CMK (cell line): ENCODE measurements at regions not wholly inside any gene's neighbourhood (a gene's known extent, or its start where the extent isn't known, plus 50 kb on each side); places are given as distances from the start of the nearest gene placed in this dataset.

Source experiments
- DNase-seq: peaks from one replicate; pipeline ENCODE4 v3.0.0-alpha.2; 2010; ENCODE audit warnings: low read depth

DNA sequence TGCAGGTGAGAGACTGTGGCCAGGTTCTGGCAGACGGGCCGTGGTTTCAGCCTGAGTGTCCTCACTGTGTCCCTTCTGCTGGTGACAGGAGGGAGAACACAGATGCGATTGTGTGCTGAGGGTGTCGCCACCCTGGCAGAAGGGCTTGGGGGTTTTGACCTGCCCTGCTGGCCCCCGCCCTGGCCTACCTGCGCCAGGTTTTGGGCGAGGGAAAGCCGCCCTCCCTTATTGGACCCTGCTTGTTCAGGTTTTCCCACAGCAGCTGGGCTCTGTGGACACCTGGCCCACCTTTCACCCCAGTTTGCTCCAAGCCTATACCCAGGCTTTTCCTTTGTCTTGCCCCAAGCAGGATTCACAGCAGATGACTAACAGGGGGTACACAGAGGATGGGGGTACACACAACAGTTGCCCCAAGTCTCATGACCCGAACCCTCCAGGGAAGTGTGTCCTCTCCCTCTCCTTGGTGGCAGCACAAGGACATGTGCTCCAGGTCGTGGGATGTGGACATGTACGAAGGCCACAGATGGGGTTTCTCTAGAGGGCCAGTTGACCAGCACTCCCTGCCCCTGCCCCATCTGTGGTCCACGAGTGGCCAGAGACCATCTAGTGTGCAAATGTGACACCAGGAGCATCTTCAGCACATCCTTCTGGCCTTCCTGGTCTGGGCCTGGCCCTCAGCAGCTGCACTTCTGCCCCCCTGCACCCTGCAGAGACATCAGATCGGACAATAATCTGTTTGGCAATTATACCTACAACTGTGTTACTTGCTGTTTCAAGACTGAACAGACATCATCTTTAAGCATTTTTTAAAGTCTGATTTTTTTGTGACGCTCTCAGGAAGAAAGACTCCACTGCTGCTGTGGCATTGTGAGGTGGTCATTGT, 265.8 kb upstream of the IRX4 start:
- DNase-seq = no peak

DNA sequence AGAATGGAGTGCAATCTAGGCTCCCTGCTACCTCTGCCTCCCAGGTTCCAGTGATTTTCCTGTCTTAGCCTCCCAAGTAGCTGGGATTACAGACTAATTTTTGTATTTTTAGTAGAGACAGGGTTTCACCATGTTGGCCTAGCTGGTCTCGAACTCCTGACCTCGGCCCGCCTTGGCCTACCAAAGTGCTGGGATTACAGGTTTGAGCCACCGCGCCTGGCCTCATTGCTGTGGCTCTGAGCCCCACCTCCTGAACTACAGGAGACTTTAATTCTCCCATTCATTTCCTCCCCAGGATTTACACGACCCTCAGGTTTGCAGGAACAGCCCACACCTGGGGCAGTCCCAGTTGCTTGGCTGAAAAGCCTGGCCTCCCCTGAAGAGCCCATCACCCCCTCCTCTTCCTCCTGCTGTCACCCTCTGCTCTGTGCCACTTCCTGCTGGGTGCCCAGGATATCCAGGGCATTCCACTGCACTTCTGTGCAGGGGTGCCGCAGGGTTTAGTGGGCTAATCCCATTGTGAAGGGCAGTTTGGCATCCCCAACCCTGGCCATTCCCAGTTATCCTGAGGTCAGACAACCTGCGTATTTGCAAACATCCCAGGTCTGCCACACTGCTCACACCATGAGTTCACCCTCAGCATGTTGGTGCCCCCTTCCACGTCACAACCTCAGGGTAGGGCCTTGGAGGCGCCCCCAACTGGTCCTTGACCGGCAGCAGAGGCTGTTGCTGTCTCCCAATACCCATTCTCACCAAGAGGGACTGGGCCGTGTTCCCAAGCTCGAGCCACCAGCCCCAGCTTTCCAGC, 265.0 kb upstream of the IRX4 start:
- DNase-seq = no peak

DNA sequence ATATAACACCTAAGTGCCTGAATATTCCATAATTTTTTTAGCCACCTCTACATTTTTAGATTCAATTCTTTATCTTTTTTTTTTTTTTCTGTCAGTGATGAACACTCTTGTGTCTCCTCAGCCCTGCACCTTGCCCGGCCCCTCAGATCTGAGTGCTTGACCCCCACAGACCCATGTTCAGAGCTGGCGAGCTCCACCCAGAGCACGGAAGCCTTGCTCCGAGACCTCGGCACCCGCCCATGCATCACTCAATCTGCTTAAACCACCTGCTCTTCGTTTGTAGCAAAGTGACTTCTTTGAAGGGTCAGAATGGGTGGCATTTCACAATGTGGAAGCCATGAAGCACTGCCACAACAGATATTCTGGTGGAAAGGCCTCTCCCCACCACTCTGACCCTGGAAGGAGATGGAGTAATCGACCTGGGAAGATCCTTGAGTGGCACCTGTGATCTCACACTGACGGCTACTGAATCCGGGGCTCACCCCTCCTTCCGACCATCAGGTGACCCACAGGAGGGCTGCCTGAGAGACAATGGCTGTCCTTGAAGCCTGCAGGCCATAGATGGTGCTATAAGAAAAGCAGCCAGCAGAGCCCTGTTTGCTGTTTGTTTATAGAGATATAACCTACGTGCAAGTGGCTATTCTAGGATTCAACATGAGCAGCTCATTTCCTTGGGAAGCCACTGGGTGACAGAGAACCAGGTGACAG, 261.1 kb upstream of the IRX4 start:
- DNase-seq = no peak

DNA sequence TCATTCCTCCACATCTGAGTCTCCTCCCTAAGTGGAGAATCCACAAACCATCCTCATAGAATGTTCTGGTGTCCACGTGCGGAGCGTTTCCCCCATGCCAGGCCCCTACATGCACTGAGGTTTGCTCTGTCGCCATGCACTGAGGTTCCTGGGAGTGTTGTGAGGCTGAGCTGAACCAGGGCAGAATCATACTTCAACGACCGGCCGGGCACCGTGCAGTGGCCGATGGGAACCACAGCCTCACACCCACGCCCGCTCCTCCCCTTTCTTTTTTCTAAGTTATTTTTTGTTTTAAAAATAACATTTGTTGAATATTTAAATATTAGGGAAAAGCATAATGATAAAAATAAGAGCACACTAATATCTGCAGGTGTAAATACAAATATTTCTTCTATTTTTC, 260.4 kb upstream of the IRX4 start:
- no peak for DNase-seq

DNA sequence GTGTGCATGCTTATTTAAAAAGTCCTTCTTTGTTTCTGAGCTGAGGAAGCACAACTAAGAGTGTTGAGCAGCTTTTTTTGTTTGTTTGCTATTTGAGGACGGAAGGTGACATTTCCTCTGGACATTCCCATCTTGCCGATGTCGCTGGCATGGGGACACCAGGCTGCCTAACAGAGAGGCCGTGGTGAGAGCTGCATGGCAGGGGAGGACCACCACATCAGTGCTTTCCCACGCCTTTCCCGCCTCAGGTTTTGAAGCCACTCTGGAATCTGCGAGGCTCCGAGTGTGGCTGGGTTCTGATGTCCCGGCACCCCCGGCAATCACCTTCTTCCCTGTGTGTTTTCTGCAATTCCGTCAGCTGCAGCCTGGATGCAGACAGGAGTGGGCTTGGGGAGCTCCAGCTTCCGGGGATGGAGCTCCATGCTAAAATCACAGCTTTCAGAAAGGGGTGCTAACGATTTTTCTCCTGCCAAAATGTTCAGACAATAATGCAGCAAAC, 259.8 kb upstream of the IRX4 start:
- no peak for DNase-seq

DNA sequence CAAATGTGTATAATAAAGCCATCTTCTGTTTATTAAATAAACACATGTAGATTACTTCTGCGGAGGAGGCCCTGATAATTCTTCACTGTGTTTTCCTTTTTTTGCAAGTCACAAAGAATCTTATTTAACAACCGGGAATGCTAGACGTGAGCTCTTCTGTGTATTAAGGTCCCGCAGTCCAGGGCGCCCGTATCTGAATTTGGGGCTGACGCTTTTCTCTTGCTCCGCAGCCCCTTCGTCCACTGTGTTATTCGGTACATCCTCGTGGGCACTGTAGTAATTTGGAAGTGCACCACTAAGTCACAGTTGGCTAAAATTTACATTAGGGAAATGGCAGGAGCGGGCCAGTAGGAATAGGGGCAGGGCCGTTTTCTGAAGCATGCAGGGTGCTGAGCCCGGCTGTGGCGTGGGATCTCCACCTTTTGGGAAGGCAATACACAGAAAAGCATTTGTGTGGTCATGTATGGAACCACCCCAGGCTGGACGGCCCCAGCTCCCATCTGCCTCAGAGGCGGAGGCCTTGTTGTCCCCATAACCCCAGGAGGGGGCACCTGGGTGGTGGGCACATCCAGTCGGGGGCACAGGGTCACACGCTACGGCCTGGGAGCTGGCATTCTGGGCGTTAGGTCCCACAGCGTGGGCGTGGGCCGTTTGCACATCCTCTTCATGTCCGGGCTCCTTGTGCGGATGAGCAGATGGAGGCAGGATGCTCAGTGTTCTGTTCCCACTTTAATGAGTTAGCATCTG, 258.7 kb upstream of the IRX4 start:
- DNase-seq = no peak

DNA sequence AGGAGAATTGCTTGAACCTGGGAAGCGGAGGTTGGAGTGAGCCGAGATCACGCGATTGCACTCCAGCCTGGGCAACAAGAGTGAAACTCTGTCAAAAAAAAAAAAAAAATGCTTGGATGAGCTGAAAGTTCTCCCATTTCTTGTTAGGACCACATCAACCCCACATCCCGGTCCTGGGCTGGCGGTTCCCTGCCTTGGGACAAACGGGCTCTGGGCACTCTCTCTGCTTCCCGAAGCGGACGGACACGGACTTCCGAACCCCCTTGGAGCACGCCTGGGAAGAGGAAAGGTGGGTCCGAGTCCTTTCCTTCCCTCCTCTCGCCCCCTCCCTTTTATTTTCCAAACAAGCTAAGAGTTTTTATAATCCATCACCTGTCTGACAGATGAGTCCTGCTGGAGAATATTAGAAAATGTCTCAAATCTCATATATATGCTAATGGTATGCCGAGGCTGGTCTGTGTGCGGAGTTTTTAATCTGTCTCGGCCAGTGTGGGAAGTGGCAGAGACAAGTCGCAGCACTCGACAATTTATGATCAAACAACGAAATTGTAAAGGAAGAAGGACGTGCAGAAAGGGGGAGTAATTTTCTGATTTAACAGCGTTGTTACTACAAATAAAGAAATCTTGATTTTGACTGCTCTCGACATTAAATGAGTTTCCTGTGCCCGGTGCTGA, 257.9 kb upstream of the IRX4 start:
- DNase-seq = no peak

DNA sequence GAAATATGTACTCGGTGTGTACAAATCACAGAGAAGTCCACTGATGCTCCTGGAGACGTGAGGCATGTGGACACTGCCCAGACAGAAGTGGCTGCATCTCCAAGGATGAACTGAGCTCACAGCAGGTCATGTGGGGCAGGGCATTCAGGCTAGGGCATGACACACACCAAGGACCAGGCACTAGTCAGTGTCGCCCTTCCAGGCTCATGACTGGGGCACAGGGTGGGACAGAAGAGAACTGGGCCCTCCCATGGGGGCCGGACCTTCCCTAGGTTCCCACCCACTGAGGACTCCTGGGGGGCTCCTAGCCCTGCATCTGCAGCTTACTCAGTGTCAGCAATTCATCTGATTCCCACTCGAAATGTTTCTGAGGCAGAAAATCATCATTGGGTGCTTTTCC, 256.8 kb upstream of the IRX4 start:
- DNase-seq = no peak

DNA sequence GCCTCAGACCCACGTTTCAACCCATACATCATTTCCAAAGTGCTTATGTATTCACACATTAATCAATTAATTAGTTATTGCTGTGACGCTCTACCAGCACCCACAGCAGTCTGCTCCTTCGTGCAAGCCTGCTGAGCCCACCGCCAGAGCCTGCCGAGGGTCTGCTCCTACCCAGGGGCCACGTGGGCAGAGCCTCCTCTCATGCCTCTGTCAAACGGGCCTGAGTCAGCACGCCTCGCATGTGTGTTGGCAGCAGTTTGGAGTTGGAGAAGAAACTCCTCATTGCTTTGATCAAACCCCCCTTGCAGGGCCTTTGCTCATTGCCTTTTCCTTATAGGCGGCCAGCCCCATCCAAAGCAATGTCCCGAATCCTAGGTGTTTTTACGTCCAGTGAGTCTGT, 256.2 kb upstream of the IRX4 start:
- DNase-seq = no peak

DNA sequence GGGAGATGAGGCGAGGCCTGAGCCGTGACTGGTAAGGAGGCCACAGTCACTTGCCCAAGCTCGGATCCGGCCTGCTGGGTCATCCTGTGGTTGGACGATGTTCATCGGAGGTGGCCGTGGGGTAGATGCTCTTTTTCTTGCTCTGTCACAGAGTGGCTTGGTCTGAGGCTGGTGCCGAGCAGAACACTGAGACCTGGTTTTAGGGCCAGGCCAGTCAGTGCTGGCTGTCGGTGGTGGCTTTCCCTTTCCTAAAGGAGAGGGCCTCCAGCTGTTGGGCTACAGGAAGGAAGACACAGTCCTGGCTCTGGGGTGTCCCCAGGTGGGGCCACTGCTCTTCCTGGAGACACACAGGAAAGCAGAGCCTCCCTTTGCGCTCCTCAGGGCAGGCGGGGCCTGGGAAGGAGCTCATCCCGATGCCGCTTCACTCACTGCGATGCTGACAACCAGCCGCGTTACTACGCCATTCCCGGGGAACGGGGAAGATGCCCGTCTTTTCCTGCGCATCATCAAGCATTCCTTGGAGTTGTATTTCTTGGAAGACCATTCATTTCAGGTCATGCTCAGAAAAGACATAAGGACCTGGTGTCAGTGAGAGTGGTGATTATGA, 254.8 kb upstream of the IRX4 start:
- DNase-seq = no peak

DNA sequence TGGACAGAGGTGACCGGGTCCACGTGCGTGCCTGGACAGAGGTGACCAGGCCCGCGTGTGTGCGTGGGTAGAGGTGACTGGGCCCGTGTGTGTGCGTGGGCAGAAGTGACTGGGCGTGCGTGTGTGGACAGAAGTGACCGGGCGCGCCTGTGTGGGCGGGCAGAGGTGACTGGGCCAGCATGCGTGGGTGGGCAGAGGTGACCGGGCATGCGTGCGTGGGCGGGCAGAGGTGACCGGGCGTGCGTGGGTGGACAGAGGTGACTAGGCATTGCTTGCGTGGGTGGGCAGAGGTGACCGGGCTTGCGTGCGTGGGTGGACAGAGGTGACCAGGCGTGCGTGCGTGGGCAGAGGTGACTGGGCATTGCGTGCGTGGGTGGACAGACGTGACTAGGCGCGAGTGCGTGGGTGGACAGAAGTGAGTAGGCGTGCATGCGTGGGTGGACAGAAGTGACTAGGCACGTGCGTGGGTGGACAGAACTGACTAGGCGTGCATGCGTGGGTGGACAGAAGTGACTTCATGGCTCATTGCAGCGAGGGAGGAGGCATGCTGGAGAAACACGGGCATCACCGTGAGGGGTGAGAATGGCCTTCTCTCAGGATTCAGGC, 254.1 kb upstream of the IRX4 start:
- no peak for DNase-seq

DNA sequence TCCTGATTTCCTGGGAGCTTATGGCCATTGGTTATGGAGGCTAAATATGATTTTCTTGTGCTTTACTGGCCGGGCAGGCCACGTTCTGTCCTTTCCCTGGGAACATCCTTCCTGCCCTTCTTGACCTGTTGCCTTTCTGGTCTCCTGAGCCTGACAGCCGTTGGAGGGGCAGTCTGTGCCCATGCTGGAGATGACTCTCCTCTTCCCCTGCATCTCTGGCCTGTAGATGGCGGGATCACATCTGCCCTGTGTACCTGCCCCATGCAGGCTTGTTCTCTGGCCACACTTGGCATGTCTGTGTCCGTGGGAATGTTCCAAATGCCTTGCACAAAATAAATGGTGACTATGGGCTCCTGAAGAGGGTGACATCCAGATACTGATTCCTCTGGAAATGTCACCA, 253.1 kb upstream of the IRX4 start:
- DNase-seq = no peak

DNA sequence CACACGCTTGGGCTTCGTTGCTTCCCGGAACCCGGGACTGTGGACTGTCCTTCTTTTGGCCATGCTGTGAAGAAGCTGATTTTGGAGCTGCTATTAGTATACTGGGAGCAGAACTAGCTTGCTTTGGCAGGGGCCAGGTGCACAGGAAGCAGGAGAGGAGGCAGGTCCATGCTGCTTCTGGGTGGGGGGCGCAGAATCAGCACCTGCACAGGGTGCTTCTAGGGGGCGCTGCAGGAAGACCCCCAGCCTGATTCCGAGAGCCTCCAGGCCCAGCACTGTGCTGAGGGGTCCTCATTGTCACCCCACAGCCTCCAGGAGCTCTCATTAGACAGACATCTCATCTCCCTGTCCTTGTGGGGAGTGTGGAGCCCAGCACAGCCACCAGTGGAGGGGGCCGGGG, 252.6 kb upstream of the IRX4 start:
- DNase-seq = no peak

DNA sequence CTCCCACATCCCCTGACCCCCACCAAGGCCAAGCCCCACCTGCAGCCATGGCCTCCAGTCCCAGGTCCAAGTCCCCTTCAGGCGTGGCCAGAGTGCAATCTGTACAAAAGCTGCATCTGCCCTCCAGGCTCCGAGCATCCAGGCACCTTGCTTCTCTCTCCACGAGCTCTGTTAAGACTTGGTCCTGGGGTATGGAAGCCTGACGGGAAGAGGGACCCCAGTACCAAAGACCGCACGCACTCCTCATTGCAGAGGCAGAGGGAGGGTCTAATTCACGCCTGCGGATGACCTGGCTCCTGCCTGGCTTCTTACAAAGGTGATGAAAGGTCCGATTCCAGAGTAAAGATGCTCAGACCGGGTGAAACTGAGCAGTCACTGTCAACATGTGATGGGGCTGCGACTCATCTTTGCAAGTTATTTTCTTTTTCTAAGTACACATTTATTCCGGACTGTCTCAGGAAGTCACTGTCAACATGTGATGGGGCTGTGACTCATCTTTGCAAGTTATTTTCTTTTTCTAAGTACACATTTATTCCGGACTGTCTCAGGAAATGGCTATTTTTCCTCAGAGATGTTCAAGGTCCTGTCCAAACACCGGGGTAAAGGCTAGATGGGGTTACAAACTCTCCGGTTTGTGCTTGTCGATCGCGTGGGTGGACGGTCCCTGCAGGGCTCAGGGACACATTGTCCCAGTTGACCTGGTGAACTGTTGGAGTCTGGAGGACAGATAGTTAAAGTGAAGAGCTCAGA, 252.0 kb upstream of the IRX4 start:
- DNase-seq = no peak

DNA sequence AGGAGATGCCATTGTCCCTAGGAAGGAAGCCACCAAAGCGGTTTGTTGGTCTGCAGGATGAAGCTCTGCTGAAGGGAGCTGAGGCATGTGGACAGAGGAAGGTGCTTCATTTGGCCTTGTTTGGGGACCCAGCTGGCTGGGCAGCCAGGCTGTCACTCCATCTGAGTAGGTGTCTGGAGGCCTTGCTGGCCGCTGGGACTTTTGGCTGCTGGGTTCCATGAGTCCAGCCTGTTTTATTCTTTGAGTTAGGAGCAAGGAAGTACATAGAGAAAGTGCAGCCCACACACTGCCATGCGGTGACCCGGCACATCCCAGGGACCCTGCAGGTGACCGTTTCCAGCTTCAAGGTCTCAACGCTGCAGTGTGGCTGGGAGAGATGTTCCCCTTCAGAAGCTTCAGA, 251.2 kb upstream of the IRX4 start:
- no peak for DNase-seq

DNA sequence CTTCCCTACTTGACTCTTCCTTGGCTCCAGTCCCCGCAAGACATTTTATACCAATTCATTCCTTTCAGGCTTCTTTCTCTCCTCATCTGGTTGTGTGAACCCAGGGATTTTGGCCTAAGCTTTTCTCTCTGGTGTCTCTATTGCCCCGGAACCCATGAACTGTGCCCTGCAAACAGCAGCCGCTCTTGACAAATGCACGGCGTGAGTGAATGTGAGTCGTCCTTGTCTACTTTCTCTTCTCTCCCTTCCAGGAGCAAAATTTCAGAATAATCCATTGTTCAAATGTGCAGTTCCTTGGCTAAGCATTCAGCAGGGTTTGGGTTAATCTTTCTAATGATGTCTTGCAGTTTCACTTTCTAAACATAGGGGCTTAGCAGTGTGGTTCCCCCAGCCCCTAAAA, 250.4 kb upstream of the IRX4 start:
- DNase-seq = no peak

DNA sequence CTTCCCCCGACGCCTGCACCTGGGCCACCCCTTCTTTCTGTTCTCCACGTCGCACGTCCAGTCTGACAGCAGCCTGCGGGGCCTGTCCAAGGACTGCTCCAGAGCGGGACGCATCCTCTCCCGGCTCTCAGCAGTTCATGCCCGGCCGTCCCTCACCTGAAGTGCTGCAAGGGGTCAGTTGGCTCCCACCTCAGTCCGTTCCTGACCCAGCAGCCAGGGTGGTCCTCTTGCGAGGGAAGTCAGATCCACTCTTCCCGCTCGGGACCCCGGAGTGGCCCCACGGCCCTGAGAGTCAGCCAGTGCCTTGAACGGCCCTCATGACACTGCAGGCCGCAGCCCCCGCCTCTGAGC, 249.7 kb upstream of the IRX4 start:
- DNase-seq = no peak

DNA sequence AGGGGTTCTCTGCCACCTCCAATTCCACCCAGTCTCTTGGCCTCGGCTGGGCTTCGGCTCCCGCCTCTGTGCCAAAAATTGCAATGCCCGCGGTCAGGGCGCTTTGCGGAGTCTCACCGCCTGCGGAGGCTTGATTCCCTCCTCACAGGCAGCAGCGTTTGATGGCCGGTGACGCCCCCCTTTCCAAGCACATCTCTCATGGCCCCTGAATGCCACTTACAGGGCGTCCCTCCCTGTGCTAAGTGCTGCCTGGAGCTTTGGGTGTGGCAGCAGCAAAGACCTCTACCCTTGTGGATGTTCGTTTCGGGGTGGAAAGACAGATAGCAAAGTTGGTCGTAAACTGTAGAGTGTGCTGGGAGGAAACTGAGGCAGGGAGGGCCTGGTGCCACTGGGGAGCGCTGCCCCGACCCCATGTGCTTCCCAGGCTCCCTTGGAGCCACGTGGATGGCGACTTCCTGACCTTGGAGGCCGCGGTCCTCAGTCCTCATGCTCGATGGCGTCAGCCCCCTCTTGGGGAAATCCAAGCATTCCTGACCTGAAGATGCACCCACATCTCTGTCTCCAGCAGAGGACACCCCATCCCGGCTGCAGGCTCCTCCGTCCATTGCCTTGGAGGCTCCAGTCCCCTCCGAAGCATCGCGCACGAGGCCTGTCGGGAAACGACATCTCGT, 249.2 kb upstream of the IRX4 start:
- DNase-seq = no peak

DNA sequence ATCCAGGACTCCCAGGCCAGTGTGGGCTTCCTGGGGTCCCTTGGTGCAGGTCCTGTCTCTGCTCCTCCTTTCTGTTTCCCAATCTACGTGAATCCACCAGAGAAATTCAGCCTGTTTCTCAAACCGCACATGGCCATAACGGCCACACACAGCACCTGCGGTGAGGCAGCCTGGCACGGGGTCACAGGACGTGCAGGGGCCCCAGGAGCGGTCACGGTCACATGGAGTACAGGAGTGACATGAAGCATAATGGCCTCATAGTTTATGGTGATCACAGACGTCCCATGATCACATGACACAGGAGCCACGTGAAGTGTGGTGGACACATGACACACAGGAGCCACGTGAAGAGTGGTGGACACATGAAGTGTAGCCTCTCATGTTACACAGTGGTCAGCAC, 248.5 kb upstream of the IRX4 start:
- DNase-seq = no peak
